ENCODE measurements at regions not wholly inside any gene's neighbourhood (a gene's known extent, or its start where the extent isn't known, plus 50 kb on each side); places are given as distances from the start of the nearest gene placed in this dataset.

GRCh38 chr18:78640246-78640995 lies 339.2 kb upstream of the SALL3 start:
- no peak for DNase-seq (ENCODE audit: low spot score)

GRCh38 chr18:78641689-78642231 lies 337.9 kb upstream of the SALL3 start:
- no peak for DNase-seq (ENCODE audit: low spot score)

GRCh38 chr18:78642296-78642951 lies 337.2 kb upstream of the SALL3 start:
- no peak for DNase-seq (ENCODE audit: low spot score)

- no peak for DNase-seq (ENCODE audit: low spot score)
Measured at GRCh38 chr18:78643004-78643403, 336.6 kb upstream of the SALL3 start.

- DNase-seq (ENCODE audit: low spot score), result no peak
Measured at GRCh38 chr18:78643981-78644380, 335.6 kb upstream of the SALL3 start.

GRCh38 chr18:78645216-78645615 lies 334.4 kb upstream of the SALL3 start:
- DNase-seq (ENCODE audit: low spot score), result no peak

GRCh38 chr18:78647018-78647417 lies 332.6 kb upstream of the SALL3 start:
- no peak for DNase-seq (ENCODE audit: low spot score)

GRCh38 chr18:78649421-78649820 lies 330.2 kb upstream of the SALL3 start:
- DNase-seq (ENCODE audit: low spot score), result no peak

GRCh38 chr18:78650926-78651325 lies 328.7 kb upstream of the SALL3 start:
- no peak for DNase-seq (ENCODE audit: low spot score)

GRCh38 chr18:78652001-78652545 lies 327.5 kb upstream of the SALL3 start:
- no peak for DNase-seq (ENCODE audit: low spot score)

GRCh38 chr18:78655921-78656320 lies 323.7 kb upstream of the SALL3 start:
- no peak for DNase-seq (ENCODE audit: low spot score)

- no peak for DNase-seq (ENCODE audit: low spot score)
Measured at GRCh38 chr18:78656346-78656925, 323.2 kb upstream of the SALL3 start.

GRCh38 chr18:78658531-78658930 lies 321.1 kb upstream of the SALL3 start:
- DNase-seq (ENCODE audit: low spot score), result no peak

- DNase-seq (ENCODE audit: low spot score), result no peak
Measured at GRCh38 chr18:78659057-78659456, 320.6 kb upstream of the SALL3 start.

- no peak for DNase-seq (ENCODE audit: low spot score)
Measured at GRCh38 chr18:78659748-78660147, 319.9 kb upstream of the SALL3 start.

GRCh38 chr18:78660311-78660710 lies 319.3 kb upstream of the SALL3 start:
- no peak for DNase-seq (ENCODE audit: low spot score)

- DNase-seq (ENCODE audit: low spot score), result no peak
Measured at GRCh38 chr18:78661316-78661715, 318.3 kb upstream of the SALL3 start.

- no peak for DNase-seq (ENCODE audit: low spot score)
Measured at GRCh38 chr18:78662879-78663278, 316.7 kb upstream of the SALL3 start.

- no peak for DNase-seq (ENCODE audit: low spot score)
Measured at GRCh38 chr18:78664048-78664447, 315.6 kb upstream of the SALL3 start.

- no peak for DNase-seq (ENCODE audit: low spot score)
Measured at GRCh38 chr18:78664848-78665247, 314.8 kb upstream of the SALL3 start.

- DNase-seq (ENCODE audit: low spot score), result no peak
Measured at GRCh38 chr18:78665644-78666043, 314.0 kb upstream of the SALL3 start.

GRCh38 chr18:78666666-78667335 lies 312.8 kb upstream of the SALL3 start:
- DNase-seq (ENCODE audit: low spot score), result no peak
